ENCODE measurements at regions not wholly inside any gene's neighbourhood (a gene's known extent, or its start where the extent isn't known, plus 50 kb on each side); places are given as distances from the start of the nearest gene placed in this dataset.
"Not testable (repeated sequence)": the region's sequence is repeated elsewhere in the genome, so short reads cannot be mapped to it uniquely, and the experiment has no call there.

GRCh38 chrX:555725-556666 lies 74.6 kb upstream of the SHOX start:
- no peaks in the 10 kb centered on the region; a peak in 1 of 22 replicates for H3K9me3 ChIP-seq (replicated peaks in 1 of 11)
- no peak for TF ChIP-seq Cebpa-rat (IDR thresholded peaks at IDR 0.05)
- no peak overlapping the region for H3K4me3 ChIP-seq
- H3K4me1 ChIP-seq: no peaks in the 10 kb centered on the region
- H3K36me3 ChIP-seq: no peaks in the 10 kb centered on the region
- H3K4me2 ChIP-seq: no peak overlapping the region
- H4K20me1 ChIP-seq: no peaks in the 10 kb centered on the region
- H3K9ac ChIP-seq: no peak overlapping the region
- no peaks in the 10 kb centered on the region for H3K27me3 ChIP-seq
- no peak overlapping the region for H3K27ac ChIP-seq

GRCh38 chrX:557601-558000 lies 73.0 kb upstream of the SHOX start:
- H3K36me3 ChIP-seq; H3K9me3 ChIP-seq (replicated peaks in 1 of 11); H3K27ac ChIP-seq; H3K9ac ChIP-seq; H3K4me3 ChIP-seq; H3K4me1 ChIP-seq; H3K27me3 ChIP-seq; H3K4me2 ChIP-seq; H4K20me1 ChIP-seq: not testable (repeated sequence)

GRCh38 chrX:559282-559681 lies 71.3 kb upstream of the SHOX start:
- H3K9me3 ChIP-seq (replicated peaks in 1 of 11); H3K4me2 ChIP-seq; H4K20me1 ChIP-seq; H3K27ac ChIP-seq; H3K36me3 ChIP-seq; H3K4me3 ChIP-seq; H3K27me3 ChIP-seq; H3K9ac ChIP-seq; H3K4me1 ChIP-seq: not testable (repeated sequence)

GRCh38 chrX:567891-568290 lies 62.7 kb upstream of the SHOX start:
- TF ChIP-seq Cebpa-rat (IDR thresholded peaks at IDR 0.05): no peak
- H3K4me2 ChIP-seq: no peak overlapping the region
- H3K4me3 ChIP-seq: no peak overlapping the region
- no peaks in the 10 kb centered on the region for H3K4me1 ChIP-seq
- H4K20me1 ChIP-seq: no peaks in the 10 kb centered on the region
- H3K27me3 ChIP-seq: no peaks in the 10 kb centered on the region
- peaks cover 0 to 14% (median 5%) of the 10 kb centered on the region in 11 experiments; a peak in 8 of 22 replicates for H3K9me3 ChIP-seq (replicated peaks in 1 of 11)
- no peak overlapping the region for H3K9ac ChIP-seq
- H3K27ac ChIP-seq: no peak overlapping the region
- H3K36me3 ChIP-seq: no peaks in the 10 kb centered on the region

GRCh38 chrX:568311-568710 lies 62.3 kb upstream of the SHOX start:
- no peak for TF ChIP-seq Cebpa-rat (IDR thresholded peaks at IDR 0.05)
- Histone ChIP-seq H3K4me2 (no peak overlapping the region), H3K36me3 (no peaks in the 10 kb centered on the region), H3K4me3 (no peak overlapping the region), H3K4me1 (no peaks in the 10 kb centered on the region), H3K9me3 (replicated peaks in 1 of 11) (peaks cover 0 to 14% (median 5%) of the 10 kb centered on the region in 11 experiments; a peak in 8 of 22 replicates), H3K27me3 (no peaks in the 10 kb centered on the region), H4K20me1 (no peaks in the 10 kb centered on the region), H3K27ac (no peak overlapping the region), H3K9ac (no peak overlapping the region)

GRCh38 chrX:572538-573124 lies 58.0 kb upstream of the SHOX start:
- Histone ChIP-seq H3K4me2 (no peak overlapping the region), H4K20me1 (no peaks in the 10 kb centered on the region), H3K9me3 (replicated peaks in 1 of 11) (peaks cover 0 to 14% (median 0%) of the 10 kb centered on the region in 11 experiments; a peak in 1 of 22 replicates), H3K9ac (no peak overlapping the region), H3K36me3 (no peaks in the 10 kb centered on the region), H3K4me3 (no peak overlapping the region), H3K27ac (no peak overlapping the region), H3K27me3 (no peaks in the 10 kb centered on the region), H3K4me1 (peaks cover 0 to 9% (median 0%) of the 10 kb centered on the region in 10 experiments; a peak in 5 of 20 replicates)
- no peak for TF ChIP-seq Cebpa-rat (IDR thresholded peaks at IDR 0.05)

GRCh38 chrX:574251-574650 lies 56.3 kb upstream of the SHOX start:
- no peaks in the 10 kb centered on the region for H4K20me1 ChIP-seq
- no peaks in the 10 kb centered on the region for H3K27me3 ChIP-seq
- peak overlapping the region in 2 of 11 experiments; percentile 24; a peak in 2 of 22 replicates for H3K4me2 ChIP-seq
- no peak overlapping the region for H3K9ac ChIP-seq
- H3K27ac ChIP-seq: no peak overlapping the region
- no peak for TF ChIP-seq Cebpa-rat (IDR thresholded peaks at IDR 0.05)
- H3K36me3 ChIP-seq: no peaks in the 10 kb centered on the region
- peaks cover 0 to 14% (median 0%) of the 10 kb centered on the region in 11 experiments; a peak in 1 of 22 replicates for H3K9me3 ChIP-seq (replicated peaks in 1 of 11)
- H3K4me1 ChIP-seq: peaks cover 0 to 9% (median 0%) of the 10 kb centered on the region in 10 experiments; a peak in 5 of 20 replicates
- H3K4me3 ChIP-seq: no peak overlapping the region

GRCh38 chrX:574830-575229 lies 55.8 kb upstream of the SHOX start:
- H3K4me2 ChIP-seq: peak overlapping the region in 2 of 11 experiments; percentile 24; a peak in 2 of 22 replicates
- no peak for TF ChIP-seq Cebpa-rat (IDR thresholded peaks at IDR 0.05)
- H3K4me1 ChIP-seq: peaks cover 0 to 9% (median 0%) of the 10 kb centered on the region in 10 experiments; a peak in 5 of 20 replicates
- H3K27ac ChIP-seq: no peak overlapping the region
- no peaks in the 10 kb centered on the region for H3K36me3 ChIP-seq
- no peaks in the 10 kb centered on the region for H4K20me1 ChIP-seq
- no peaks in the 10 kb centered on the region for H3K27me3 ChIP-seq
- H3K4me3 ChIP-seq: no peak overlapping the region
- H3K9me3 ChIP-seq (replicated peaks in 1 of 11): peaks cover 0 to 14% (median 0%) of the 10 kb centered on the region in 11 experiments; a peak in 1 of 22 replicates
- no peak overlapping the region for H3K9ac ChIP-seq

GRCh38 chrX:576904-577560 lies 53.6 kb upstream of the SHOX start:
- Histone ChIP-seq H4K20me1 (no peaks in the 10 kb centered on the region), H3K27me3 (no peaks in the 10 kb centered on the region), H3K27ac (no peak overlapping the region), H3K4me3 (no peak overlapping the region), H3K4me2 (no peak overlapping the region), H3K9ac (no peak overlapping the region), H3K9me3 (replicated peaks in 1 of 11) (peaks cover 0 to 14% (median 0%) of the 10 kb centered on the region in 11 experiments; a peak in 1 of 22 replicates), H3K4me1 (peaks cover 0 to 9% (median 0%) of the 10 kb centered on the region in 10 experiments; a peak in 5 of 20 replicates), H3K36me3 (no peaks in the 10 kb centered on the region)
- TF ChIP-seq Cebpa-rat (IDR thresholded peaks at IDR 0.05): no peak

Measured in BLaER1 treated with 17β-estradiol and CSF1 and Interleukin-3, amounts not matched to agents 10 nM and 100 nM (cell line).